Hepatocyte (in vitro differentiated cells): ENCODE measurements at regions not wholly inside any gene's neighbourhood (a gene's known extent, or its start where the extent isn't known, plus 50 kb on each side); places are given as distances from the start of the nearest gene placed in this dataset.

Source experiments
- EZH2 ChIP-seq: fragments of 200-600 bp; sonication (generic); IDR thresholded peaks from 2 replicates; pipeline ENCODE4 v1.6.1; 2016; ENCODE audit warnings: antibody characterized with exemption, mild to moderate bottlenecking, borderline replicate concordance
- TF ChIP-seq, protein P1 (sequence below): fragments of 200-600 bp; sonication (generic); IDR thresholded peaks from 2 replicates; pipeline ENCODE4 v1.5.1; 2016; ENCODE audit warnings: antibody characterized with exemption, mild to moderate bottlenecking; ENCODE audit not compliant: poor library complexity

DNA sequence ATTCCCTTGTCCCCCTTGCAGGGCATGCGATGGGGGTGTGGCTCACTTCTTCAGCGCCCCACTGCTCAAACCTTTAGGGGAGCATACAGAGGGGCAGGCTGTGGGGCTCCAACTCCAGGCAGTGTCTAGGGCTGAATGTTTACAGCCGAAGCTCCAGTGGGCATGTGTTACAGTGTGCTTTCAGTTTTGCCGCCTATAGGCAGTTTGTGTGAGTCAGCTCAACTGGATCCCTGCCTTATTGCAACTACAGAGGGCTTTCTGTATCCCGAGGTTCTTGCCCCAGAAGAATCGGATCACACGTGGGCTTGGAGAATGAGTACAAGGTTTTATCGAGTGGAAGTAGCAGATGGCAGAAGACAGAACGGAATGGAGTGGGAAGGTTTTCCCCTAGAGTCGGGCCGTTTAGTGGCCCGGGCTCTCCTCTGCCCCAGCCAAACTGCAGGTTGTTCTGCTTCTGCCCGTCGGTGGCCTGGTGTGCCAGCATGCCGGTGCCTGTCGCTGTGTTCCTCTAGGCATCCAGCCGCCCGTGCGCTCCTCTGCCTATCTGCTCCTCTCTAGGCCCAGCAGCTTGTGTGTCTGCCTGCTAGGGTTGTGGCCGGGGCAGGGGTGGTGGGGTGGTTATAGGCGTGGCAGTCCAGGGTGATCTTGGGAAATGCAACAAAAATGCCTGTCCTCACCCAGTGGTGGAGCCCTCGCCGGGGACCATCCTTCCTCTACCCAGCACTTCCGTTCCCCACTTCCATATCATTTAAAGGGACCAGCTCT is 435.9 kb upstream of the SGCG start:
- TF ChIP-seq, protein P1, sequence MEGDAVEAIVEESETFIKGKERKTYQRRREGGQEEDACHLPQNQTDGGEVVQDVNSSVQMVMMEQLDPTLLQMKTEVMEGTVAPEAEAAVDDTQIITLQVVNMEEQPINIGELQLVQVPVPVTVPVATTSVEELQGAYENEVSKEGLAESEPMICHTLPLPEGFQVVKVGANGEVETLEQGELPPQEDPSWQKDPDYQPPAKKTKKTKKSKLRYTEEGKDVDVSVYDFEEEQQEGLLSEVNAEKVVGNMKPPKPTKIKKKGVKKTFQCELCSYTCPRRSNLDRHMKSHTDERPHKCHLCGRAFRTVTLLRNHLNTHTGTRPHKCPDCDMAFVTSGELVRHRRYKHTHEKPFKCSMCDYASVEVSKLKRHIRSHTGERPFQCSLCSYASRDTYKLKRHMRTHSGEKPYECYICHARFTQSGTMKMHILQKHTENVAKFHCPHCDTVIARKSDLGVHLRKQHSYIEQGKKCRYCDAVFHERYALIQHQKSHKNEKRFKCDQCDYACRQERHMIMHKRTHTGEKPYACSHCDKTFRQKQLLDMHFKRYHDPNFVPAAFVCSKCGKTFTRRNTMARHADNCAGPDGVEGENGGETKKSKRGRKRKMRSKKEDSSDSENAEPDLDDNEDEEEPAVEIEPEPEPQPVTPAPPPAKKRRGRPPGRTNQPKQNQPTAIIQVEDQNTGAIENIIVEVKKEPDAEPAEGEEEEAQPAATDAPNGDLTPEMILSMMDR = no peak
- TF ChIP-seq EZH2 = no peak
